ENCODE measurements at regions not wholly inside any gene's neighbourhood (a gene's known extent, or its start where the extent isn't known, plus 50 kb on each side); places are given as distances from the start of the nearest gene placed in this dataset.

DNA sequence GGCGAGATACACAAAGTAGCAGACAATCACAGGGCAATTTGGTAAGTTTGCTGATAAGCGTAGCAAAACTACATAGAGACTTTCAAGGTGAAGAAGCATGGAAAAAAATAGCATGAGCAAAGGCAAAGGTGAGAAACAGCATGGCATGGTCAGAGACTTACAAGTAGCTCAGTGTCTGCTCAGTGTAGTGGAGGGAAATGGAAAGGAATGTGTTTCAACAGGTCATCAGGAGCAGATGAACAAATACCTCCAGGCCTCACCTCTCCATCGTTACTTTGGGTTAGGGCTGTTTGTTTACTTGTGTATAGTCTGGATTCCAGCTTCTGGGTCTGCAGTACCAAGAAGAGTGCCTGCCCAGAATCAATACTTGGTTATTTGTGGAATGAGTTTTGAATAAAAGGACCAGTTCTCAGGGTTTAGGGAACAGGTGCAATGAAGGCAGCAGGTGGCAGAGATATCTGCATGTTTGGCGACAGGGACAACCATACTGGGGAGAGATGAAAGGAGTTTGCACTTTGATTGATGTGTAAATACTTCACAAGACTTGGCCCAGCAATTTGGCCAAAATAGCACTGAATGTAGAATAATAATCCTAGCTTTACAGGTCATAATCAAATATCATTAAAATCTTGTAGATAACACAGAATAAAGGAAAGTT is 97.0 kb upstream of the FGGY start:
- H3K9me3 Mint-ChIP-seq (ENCODE audit: unreplicated experiment), result peaks cover 6% of the 10 kb centered on the region
- H3K36me3 Mint-ChIP-seq (ENCODE audit: low read depth, unreplicated experiment), result no peaks in the 10 kb centered on the region
- Histone ChIP-seq H2AFZ (ENCODE audit: low read depth, low read length) (no peak overlapping the region), H3K4me3 (ENCODE audit: insufficient read depth, low read depth, low read length) (no peak overlapping the region), H3K79me2 (ENCODE audit: insufficient read depth, low read length) (no peaks in the 10 kb centered on the region), H3K4me1 (ENCODE audit: insufficient read depth, low read length) (no peaks in the 10 kb centered on the region), H3K9ac (ENCODE audit: low read length) (no peak overlapping the region), H3K9me3 (ENCODE audit: insufficient read depth, low read depth, low read length) (no peaks in the 10 kb centered on the region), H3K27ac (ENCODE audit: low read depth, low read length) (no peak overlapping the region), H3K4me2 (ENCODE audit: low read length) (no peak overlapping the region), H3K36me3 (ENCODE audit: insufficient read depth, low read length) (no peaks in the 10 kb centered on the region), H3K27me3 (ENCODE audit: insufficient read depth, low read length) (no peaks in the 10 kb centered on the region), H4K20me1 (ENCODE audit: insufficient read depth, low read length) (no peaks in the 10 kb centered on the region)
- H3K4me3 Mint-ChIP-seq (ENCODE audit: unreplicated experiment), result no peak overlapping the region
- H3K4me1 Mint-ChIP-seq (ENCODE audit: low read depth, unreplicated experiment), result no peaks in the 10 kb centered on the region
- peaks cover 3% of the 10 kb centered on the region for H3K27me3 Mint-ChIP-seq (ENCODE audit: low read depth, unreplicated experiment)
- no peak for FAIRE-seq
- TF ChIP-seq EZH2 (IDR thresholded peaks at IDR 0.05; ENCODE audit: insufficient read depth, low read length), result no peak
- TF ChIP-seq, protein P1, sequence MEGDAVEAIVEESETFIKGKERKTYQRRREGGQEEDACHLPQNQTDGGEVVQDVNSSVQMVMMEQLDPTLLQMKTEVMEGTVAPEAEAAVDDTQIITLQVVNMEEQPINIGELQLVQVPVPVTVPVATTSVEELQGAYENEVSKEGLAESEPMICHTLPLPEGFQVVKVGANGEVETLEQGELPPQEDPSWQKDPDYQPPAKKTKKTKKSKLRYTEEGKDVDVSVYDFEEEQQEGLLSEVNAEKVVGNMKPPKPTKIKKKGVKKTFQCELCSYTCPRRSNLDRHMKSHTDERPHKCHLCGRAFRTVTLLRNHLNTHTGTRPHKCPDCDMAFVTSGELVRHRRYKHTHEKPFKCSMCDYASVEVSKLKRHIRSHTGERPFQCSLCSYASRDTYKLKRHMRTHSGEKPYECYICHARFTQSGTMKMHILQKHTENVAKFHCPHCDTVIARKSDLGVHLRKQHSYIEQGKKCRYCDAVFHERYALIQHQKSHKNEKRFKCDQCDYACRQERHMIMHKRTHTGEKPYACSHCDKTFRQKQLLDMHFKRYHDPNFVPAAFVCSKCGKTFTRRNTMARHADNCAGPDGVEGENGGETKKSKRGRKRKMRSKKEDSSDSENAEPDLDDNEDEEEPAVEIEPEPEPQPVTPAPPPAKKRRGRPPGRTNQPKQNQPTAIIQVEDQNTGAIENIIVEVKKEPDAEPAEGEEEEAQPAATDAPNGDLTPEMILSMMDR (IDR thresholded peaks at IDR 0.05; ENCODE audit: insufficient read depth, low read depth, low read length), result no peak
- H3K27ac Mint-ChIP-seq (ENCODE audit: unreplicated experiment), result no peak overlapping the region
- no peak for DNase-seq (ENCODE audit: low read depth)

DNA sequence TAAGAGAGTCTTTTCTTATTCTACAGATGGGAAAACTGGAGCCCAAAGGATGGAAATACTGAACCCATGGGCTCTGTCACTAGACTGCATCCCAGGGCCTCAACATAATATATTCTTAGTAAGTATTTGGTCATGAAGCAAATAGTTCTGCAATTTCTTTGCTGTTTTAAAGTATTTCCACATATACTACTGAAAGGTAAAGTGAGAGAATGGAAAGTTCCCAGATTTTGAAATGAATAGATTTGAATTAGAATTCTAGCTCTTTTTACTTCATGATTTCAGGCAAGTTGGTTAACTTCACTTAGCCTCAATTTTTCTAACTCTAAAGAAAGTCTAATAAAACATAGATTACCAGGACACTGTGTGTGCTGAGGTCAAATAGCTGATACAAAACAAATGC is 95.6 kb upstream of the FGGY start:
- Histone ChIP-seq H3K9ac (ENCODE audit: low read length) (no peak overlapping the region), H2AFZ (ENCODE audit: low read depth, low read length) (no peak overlapping the region), H3K27ac (ENCODE audit: low read depth, low read length) (no peak overlapping the region), H3K79me2 (ENCODE audit: insufficient read depth, low read length) (no peaks in the 10 kb centered on the region), H4K20me1 (ENCODE audit: insufficient read depth, low read length) (no peaks in the 10 kb centered on the region), H3K9me3 (ENCODE audit: insufficient read depth, low read depth, low read length) (no peaks in the 10 kb centered on the region), H3K27me3 (ENCODE audit: insufficient read depth, low read length) (no peaks in the 10 kb centered on the region), H3K36me3 (ENCODE audit: insufficient read depth, low read length) (no peaks in the 10 kb centered on the region), H3K4me2 (ENCODE audit: low read length) (no peak overlapping the region), H3K4me3 (ENCODE audit: insufficient read depth, low read depth, low read length) (no peak overlapping the region), H3K4me1 (ENCODE audit: insufficient read depth, low read length) (no peaks in the 10 kb centered on the region)
- TF ChIP-seq EZH2 (IDR thresholded peaks at IDR 0.05; ENCODE audit: insufficient read depth, low read length), result no peak
- TF ChIP-seq, protein P1 (IDR thresholded peaks at IDR 0.05; ENCODE audit: insufficient read depth, low read depth, low read length), result no peak
- Mint-ChIP-seq H3K36me3 (ENCODE audit: low read depth, unreplicated experiment) (no peaks in the 10 kb centered on the region), H3K4me1 (ENCODE audit: low read depth, unreplicated experiment) (no peaks in the 10 kb centered on the region), H3K4me3 (ENCODE audit: unreplicated experiment) (no peak overlapping the region), H3K27ac (ENCODE audit: unreplicated experiment) (no peak overlapping the region), H3K9me3 (ENCODE audit: unreplicated experiment) (peaks cover 6% of the 10 kb centered on the region), H3K27me3 (ENCODE audit: low read depth, unreplicated experiment) (peaks cover 3% of the 10 kb centered on the region)
- DNase-seq (ENCODE audit: low read depth), result no peak
- FAIRE-seq, result no peak

DNA sequence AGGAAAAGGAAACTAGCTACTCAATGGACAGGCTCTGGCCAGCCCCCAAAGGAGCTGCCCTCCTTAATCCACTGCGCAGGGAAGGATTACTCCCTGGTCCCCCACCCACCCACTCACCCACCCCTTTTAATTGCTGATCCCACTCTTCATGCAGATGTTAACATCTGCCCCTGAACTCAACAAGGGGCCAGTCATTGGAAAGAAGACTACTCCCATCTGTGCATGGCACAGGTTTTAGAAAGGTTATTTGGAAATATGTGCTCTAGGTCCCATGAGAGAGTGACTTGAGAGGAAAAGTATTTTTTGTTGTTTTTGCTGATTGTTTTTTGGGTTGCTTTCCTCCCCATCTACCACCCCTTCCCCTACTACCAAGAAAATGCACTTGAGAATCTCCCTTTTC is 94.4 kb upstream of the FGGY start:
- no peaks in the 10 kb centered on the region for H3K4me1 ChIP-seq (ENCODE audit: insufficient read depth, low read length)
- H3K27me3 ChIP-seq (ENCODE audit: insufficient read depth, low read length), result no peaks in the 10 kb centered on the region
- DNase-seq (ENCODE audit: low read depth) (no peak), FAIRE-seq (no peak)
- H3K27ac ChIP-seq (ENCODE audit: low read depth, low read length), result no peak overlapping the region
- no peak overlapping the region for H3K27ac Mint-ChIP-seq (ENCODE audit: unreplicated experiment)
- H3K4me3 Mint-ChIP-seq (ENCODE audit: unreplicated experiment), result no peak overlapping the region
- H4K20me1 ChIP-seq (ENCODE audit: insufficient read depth, low read length), result no peaks in the 10 kb centered on the region
- H3K4me3 ChIP-seq (ENCODE audit: insufficient read depth, low read depth, low read length), result no peak overlapping the region
- no peaks in the 10 kb centered on the region for H3K9me3 ChIP-seq (ENCODE audit: insufficient read depth, low read depth, low read length)
- H3K27me3 Mint-ChIP-seq (ENCODE audit: low read depth, unreplicated experiment), result peaks cover 3% of the 10 kb centered on the region
- H3K9ac ChIP-seq (ENCODE audit: low read length), result no peak overlapping the region
- H3K4me1 Mint-ChIP-seq (ENCODE audit: low read depth, unreplicated experiment), result no peaks in the 10 kb centered on the region
- peaks cover 8% of the 10 kb centered on the region for H3K9me3 Mint-ChIP-seq (ENCODE audit: unreplicated experiment)
- TF ChIP-seq EZH2 (IDR thresholded peaks at IDR 0.05; ENCODE audit: insufficient read depth, low read length), result no peak
- TF ChIP-seq, protein P1 (IDR thresholded peaks at IDR 0.05; ENCODE audit: insufficient read depth, low read depth, low read length), result no peak
- H3K79me2 ChIP-seq (ENCODE audit: insufficient read depth, low read length), result no peaks in the 10 kb centered on the region
- H3K36me3 Mint-ChIP-seq (ENCODE audit: low read depth, unreplicated experiment), result no peaks in the 10 kb centered on the region
- no peak overlapping the region for H2AFZ ChIP-seq (ENCODE audit: low read depth, low read length)
- no peaks in the 10 kb centered on the region for H3K36me3 ChIP-seq (ENCODE audit: insufficient read depth, low read length)
- no peak overlapping the region for H3K4me2 ChIP-seq (ENCODE audit: low read length)

Measured in astrocyte (in vitro differentiated cells and primary cell).